H1 (cell line): ENCODE measurements at regions not wholly inside any gene's neighbourhood (a gene's known extent, or its start where the extent isn't known, plus 50 kb on each side); places are given as distances from the start of the nearest gene placed in this dataset.

Source experiments
- BRCA1 ChIP-seq: IDR thresholded peaks from 2 replicates; pipeline ENCODE4 v1.6.1; 2012; ENCODE audit warnings: low read depth, low read length, improper control_type of control experiment
- CHD2 ChIP-seq: IDR thresholded peaks from 2 replicates; pipeline ENCODE4 v1.6.1; 2012; ENCODE audit warnings: low read length, improper control_type of control experiment
- NRF1 ChIP-seq: IDR thresholded peaks from 2 replicates; pipeline ENCODE4 v1.6.1; 2011; ENCODE audit warnings: mild to moderate bottlenecking, low read depth, low read length, improper control_type of control experiment
- RXRA ChIP-seq: IDR thresholded peaks from 2 replicates; pipeline ENCODE4 v1.6.1; 2011; ENCODE audit warnings: low read depth, mild to moderate bottlenecking, low read length, moderate library complexity; ENCODE audit not compliant: insufficient read depth

GRCh38 chr11:97557399-97557798 is 1167.6 kb downstream of the JRKL start (continued):
- no peak for TF ChIP-seq BRCA1
- TF ChIP-seq CHD2, result no peak
- TF ChIP-seq RXRA, result no peak
- no peak for TF ChIP-seq NRF1
